Left hindlimb (tissue), 1 donor: ENCODE measurements at regions not wholly inside any gene's neighbourhood (a gene's known extent, or its start where the extent isn't known, plus 50 kb on each side); places are given as distances from the start of the nearest gene placed in this dataset.
"Not testable (repeated sequence)": the region's sequence is repeated elsewhere in the genome, so short reads cannot be mapped to it uniquely, and the experiment has no call there.

Experiments
- DNase-seq: peaks from one replicate; pipeline ENCODE4 v3.0.0-alpha.2; 2018

- no peak for DNase-seq
These were observed 241.6 kb downstream of the CDK5RAP2 start for GRCh38 chr9:120338340-120338739.

GRCh38 chr9:120337131-120337530 is 242.8 kb downstream of the CDK5RAP2 start:
- DNase-seq: no peak

- no peak for DNase-seq
These were observed 243.2 kb downstream of the CDK5RAP2 start for GRCh38 chr9:120336753-120337090.

GRCh38 chr9:120336021-120336752 is 243.8 kb downstream of the CDK5RAP2 start:
- DNase-seq: no peak

GRCh38 chr9:120331913-120332312 is 248.1 kb downstream of the CDK5RAP2 start:
- no peak for DNase-seq

GRCh38 chr9:120330031-120330430 is 249.9 kb downstream of the CDK5RAP2 start:
- no peak for DNase-seq

- no peak for DNase-seq
These were observed 252.6 kb downstream of the CDK5RAP2 start for GRCh38 chr9:120327322-120327721.

- no peak for DNase-seq
These were observed 253.8 kb downstream of the CDK5RAP2 start for GRCh38 chr9:120326049-120326693.

- DNase-seq: no peak
These were observed 254.8 kb downstream of the CDK5RAP2 start for GRCh38 chr9:120324996-120325642.

GRCh38 chr9:120324461-120324860 is 255.5 kb downstream of the CDK5RAP2 start:
- DNase-seq: no peak

- DNase-seq: no peak
These were observed 256.8 kb downstream of the CDK5RAP2 start for GRCh38 chr9:120323125-120323524.

- DNase-seq: no peak
These were observed 260.5 kb downstream of the CDK5RAP2 start for GRCh38 chr9:120319452-120319851.

- DNase-seq: no peak
These were observed 264.8 kb downstream of the CDK5RAP2 start for GRCh38 chr9:120315154-120315553.

GRCh38 chr9:120312031-120312430 is 267.9 kb downstream of the CDK5RAP2 start:
- no peak for DNase-seq

- no peak for DNase-seq
These were observed 269.9 kb downstream of the CDK5RAP2 start for GRCh38 chr9:120310035-120310434.

- no peak for DNase-seq
These were observed 271.5 kb downstream of the CDK5RAP2 start for GRCh38 chr9:120308495-120308894.

GRCh38 chr9:120307599-120307998 is 272.4 kb downstream of the CDK5RAP2 start:
- DNase-seq: no peak

GRCh38 chr9:120306561-120306960 is 273.4 kb downstream of the CDK5RAP2 start:
- no peak for DNase-seq

GRCh38 chr9:120306088-120306487 is 273.9 kb downstream of the CDK5RAP2 start:
- no peak for DNase-seq

- DNase-seq: not testable (repeated sequence)
These were observed 275.1 kb downstream of the CDK5RAP2 start for GRCh38 chr9:120304896-120305295.

- DNase-seq: no peak
These were observed 276.4 kb downstream of the CDK5RAP2 start for GRCh38 chr9:120303519-120303918.

- DNase-seq: no peak
These were observed 280.2 kb downstream of the CDK5RAP2 start for GRCh38 chr9:120299785-120300184.

- DNase-seq: no peak
These were observed 286.0 kb downstream of the CDK5RAP2 start for GRCh38 chr9:120294003-120294402.

GRCh38 chr9:120292606-120293005 is 287.4 kb downstream of the CDK5RAP2 start:
- DNase-seq: no peak
